HG03139 (cell line): ENCODE measurements at regions not wholly inside any gene's neighbourhood (a gene's known extent, or its start where the extent isn't known, plus 50 kb on each side); places are given as distances from the start of the nearest gene placed in this dataset.
"Not testable (repeated sequence)": the region's sequence is repeated elsewhere in the genome, so short reads cannot be mapped to it uniquely, and the experiment has no call there.

Experiments used
- ATAC-seq: cut with Tn5 transposase; IDR thresholded peaks from one replicate; pipeline ENCODE4 v1.9.1; 2021; ENCODE audit not compliant: unreplicated experiment

DNA sequence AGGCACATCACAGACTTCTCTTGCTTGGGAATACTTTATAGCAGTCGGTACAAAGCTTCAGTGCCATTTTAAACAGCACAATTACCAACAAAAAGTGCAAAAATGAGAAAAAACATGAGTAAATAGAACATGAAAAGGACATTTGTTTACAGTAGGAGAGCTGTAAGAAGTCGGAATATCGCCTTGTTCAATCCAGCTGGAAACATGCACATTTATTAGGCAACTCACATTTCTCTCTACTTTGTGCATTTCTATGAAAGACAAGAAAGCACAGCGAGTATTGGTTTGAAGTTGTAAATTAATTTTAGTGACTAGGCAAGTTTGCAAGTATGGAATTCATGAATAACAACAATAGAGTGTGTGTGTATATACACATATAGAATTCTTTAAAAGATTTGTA lies 484.7 kb downstream of the DACH1 start:
- no peak for ATAC-seq

GRCh38 chr13:71380191-71380590 lies 486.8 kb downstream of the DACH1 start:
- ATAC-seq = no peak

GRCh38 chr13:71378961-71379905 lies 487.8 kb downstream of the DACH1 start:
- no peak for ATAC-seq

DNA sequence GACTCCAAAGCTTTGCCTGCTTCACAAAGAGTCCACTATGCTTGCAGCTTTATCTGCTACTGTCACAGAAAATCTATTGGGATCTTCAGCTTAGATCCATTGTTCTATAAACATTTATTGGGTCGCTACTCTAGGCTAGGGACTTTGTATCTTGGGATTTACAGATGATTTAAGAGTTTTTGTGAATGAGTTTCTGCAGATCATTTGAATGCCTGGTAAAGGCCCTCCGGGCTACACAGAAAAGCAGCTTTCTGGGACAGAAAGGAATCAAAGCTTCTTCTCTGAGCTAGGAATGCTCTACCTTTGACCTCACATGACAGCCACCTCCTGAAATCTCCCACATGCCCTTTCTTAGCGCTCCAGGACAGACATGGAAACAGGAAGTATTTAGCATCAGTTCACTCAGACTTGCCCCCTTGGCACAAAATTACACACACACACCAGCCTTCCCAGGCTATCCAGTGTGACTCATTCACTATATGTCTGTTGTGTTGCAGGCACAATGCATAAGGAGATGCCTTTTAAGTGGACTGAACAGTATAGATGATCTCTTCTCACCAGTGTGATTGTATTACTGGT lies 492.4 kb downstream of the DACH1 start:
- no peak for ATAC-seq

GRCh38 chr13:71368336-71368735 lies 498.7 kb downstream of the DACH1 start:
- no peak for ATAC-seq

- no peak for ATAC-seq
Observed at GRCh38 chr13:71360041-71360440, 507.0 kb downstream of the DACH1 start.

- ATAC-seq = no peak
Observed at GRCh38 chr13:71359641-71360040, 507.4 kb downstream of the DACH1 start.

DNA sequence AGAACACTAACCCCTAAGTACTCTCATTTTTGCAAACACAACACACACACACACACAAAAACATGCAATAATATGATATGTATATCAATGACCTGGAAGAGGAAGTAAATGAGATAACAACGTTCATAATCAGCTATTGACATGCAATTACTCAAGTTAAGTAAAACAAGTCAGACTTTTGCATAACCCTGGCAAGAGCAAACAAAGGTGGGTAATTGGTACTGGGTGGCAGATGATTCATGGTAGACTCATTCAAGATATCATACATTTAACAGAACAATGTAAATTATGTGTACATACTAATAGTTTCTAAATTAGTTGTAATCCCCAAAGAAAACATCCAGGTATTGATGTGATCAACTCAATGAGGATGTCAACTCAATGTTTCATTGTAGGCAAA lies 508.8 kb downstream of the DACH1 start:
- ATAC-seq = no peak

- ATAC-seq = no peak
Observed at GRCh38 chr13:71355010-71355409, 512.0 kb downstream of the DACH1 start.

GRCh38 chr13:71350886-71351285 lies 516.1 kb downstream of the DACH1 start:
- ATAC-seq = no peak

- ATAC-seq = not testable (repeated sequence)
Observed at GRCh38 chr13:71345856-71346255, 521.1 kb downstream of the DACH1 start.

- ATAC-seq = no peak
Observed at GRCh38 chr13:71339736-71340135, 527.3 kb downstream of the DACH1 start.

- no peak for ATAC-seq
Observed at GRCh38 chr13:71339005-71339404, 528.0 kb downstream of the DACH1 start.

- no peak for ATAC-seq
Observed at GRCh38 chr13:71338070-71338469, 528.9 kb downstream of the DACH1 start.

DNA sequence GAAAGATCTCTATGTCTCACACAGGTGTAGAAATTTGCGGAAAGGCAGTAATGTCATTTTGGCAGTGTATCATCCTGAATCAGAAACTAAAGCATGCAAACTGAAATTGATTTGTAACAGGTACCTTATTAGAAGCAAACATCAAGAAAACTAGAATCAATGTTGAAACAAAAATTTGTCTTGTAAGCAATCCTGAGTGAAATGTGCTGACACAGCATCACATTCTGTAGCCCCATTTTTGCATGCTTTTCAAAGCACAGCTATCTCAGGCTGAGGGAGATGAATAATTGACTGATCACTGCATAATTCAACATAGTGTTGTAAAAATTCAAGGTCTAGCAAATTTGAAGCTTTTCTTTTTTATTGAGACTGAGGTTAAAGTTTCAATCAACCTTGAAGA lies 539.7 kb downstream of the DACH1 start:
- no peak for ATAC-seq

DNA sequence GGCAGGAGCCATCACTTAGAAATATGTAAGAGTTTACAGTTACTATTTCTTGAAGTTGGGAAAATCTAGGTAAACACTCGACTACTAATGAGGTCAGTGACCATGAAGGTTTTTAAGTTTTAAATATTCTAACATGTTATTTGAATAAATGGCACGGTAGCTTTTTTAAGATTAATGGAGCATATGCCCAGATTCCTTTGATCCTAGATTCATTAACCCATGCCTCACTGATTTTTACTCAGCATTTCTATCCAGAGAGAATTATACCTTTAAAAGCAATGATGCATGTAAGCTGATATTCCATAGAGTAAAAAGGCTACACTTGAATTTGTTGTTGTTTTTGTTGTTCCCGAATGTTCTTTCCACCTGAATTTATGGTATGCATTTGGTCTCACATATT lies 541.4 kb downstream of the DACH1 start:
- no peak for ATAC-seq

GRCh38 chr13:71323266-71323665 lies 543.7 kb downstream of the DACH1 start:
- no peak for ATAC-seq

DNA sequence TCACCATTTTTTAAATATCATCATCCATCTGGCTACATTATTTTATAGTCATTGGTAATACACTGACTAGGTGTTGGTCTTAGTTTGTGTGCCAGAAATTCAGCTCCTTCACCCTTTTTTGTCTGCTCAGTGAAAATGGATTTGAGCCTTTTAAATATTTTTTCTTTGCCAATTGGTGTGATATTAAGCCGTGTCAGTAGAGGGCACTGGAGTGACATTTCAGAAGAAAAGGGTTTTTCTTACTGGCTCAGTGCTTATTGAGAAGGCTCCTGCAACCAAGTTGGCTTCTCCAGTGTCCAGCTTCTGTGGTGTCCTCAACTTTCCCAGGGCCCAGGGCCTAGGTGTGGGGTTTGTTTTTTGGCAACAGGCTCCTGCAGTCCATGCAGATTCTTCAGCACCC lies 546.6 kb downstream of the DACH1 start:
- no peak for ATAC-seq

DNA sequence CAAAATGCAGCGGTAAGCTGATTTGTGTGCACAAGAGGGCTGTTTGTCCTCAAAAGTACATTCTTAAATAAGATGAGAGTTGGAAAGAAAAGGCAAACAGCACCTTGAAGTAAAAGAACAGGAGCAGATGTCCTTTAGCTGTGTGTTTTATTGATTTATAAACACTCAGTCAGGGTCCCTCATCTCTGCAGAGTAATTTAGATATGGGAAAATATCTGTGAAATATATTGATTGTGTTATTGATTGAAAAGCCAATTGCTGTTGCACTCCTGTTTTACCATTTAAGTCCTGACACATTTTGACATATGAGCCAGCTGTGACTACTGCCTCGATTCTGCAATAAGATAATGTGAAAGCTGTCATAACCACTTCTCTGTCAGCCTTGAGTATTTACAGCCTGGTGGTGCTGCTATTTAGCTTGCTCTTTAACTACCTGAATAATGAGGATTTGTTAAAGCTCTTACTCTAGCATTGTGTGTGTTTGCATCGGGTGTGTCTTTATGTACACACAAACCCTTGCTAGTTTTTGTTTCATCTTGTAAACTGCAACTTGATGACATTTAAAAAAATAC lies 550.1 kb downstream of the DACH1 start:
- ATAC-seq = no peak

DNA sequence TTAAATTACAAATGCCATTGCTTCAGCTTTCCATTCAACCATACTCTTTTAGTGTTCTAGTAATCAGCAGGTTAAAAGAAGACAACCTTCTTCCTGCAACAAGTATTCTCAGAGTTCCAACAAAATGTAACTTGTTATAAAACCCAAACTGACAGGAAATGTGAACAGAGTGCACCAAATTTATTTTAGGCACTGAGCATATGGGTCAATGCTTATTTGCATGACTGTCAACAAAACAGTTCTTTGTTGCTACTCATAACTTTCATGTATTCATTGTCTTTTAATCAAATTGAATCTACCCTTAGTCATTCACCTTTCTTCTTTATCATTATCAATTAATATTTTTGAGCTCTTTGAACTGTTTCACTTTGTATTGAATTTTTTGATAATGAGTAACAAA lies 554.1 kb downstream of the DACH1 start:
- ATAC-seq = no peak

DNA sequence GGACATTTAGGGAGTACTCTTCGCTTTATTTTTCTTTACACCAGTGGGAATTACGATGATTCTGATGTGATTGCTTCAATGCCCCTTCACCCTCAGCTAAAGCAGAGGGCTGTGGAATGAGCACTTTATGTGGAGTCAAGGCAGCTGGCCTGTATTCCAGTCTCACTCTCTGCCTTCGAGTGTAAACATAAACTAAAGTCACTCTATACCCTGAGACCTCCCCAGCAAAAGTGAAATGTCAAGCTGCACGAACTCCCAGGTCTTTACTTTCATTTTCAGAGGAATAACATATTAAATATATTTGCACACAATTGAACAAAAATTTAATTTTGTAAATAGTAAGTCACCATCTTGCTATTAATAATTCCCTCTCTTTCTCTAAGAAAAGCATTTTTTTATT lies 557.1 kb downstream of the DACH1 start:
- no peak for ATAC-seq

DNA sequence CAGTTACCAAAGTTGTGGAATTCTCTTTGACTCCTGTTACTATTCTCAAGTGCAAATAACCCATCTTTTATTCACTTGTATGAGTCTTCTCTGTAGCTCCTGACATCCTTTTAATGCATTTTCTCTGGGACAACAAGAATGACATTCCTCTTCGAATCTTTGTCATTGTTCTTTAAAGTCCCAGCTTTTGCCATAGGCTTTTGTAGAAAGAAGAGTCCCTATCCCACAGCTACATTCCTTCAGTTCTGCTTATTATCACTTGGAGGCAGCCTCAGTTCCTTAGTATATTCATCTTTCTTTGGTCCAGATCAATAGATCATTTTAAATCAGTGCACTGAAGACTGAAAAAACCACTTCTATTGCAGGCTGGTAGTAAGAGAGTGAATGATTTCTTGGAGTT lies 560.2 kb downstream of the DACH1 start:
- no peak for ATAC-seq
